AG09309 (cell line): ENCODE measurements at regions not wholly inside any gene's neighbourhood (a gene's known extent, or its start where the extent isn't known, plus 50 kb on each side); places are given as distances from the start of the nearest gene placed in this dataset.

Experiments used
- DNase-seq: peaks from one replicate; pipeline ENCODE4 v3.0.0-alpha.2; 2010; ENCODE audit warnings: low read depth
- H3K4me3 ChIP-seq: 2 replicates; pipeline ENCODE4 v1.5.1; 2011; ENCODE audit warnings: mild to moderate bottlenecking, low read depth, low read length, moderate library complexity; ENCODE audit not compliant: control insufficient read depth
- CTCF ChIP-seq: IDR thresholded peaks from 2 replicates; pipeline ENCODE4 v1.5.1; 2011; ENCODE audit warnings: mild to moderate bottlenecking, low read depth, low read length, inconsistent platforms; ENCODE audit not compliant: insufficient read depth, control insufficient read depth; ENCODE audit errors: missing control alignments

GRCh38 chrX:96447161-96447560 lies 237.5 kb upstream of the DIAPH2 start:
- no peak for TF ChIP-seq CTCF
- no peak for DNase-seq

GRCh38 chrX:96449191-96449590 lies 235.5 kb upstream of the DIAPH2 start:
- DNase-seq: no peak
- TF ChIP-seq CTCF: no peak

More at GRCh38 chrX:96447161-96447560, 237.5 kb upstream of the DIAPH2 start:
- H3K4me3 ChIP-seq: no peak overlapping the region

GRCh38 chrX:96449896-96450295 lies 234.7 kb upstream of the DIAPH2 start:
- no peak for DNase-seq
- no peak overlapping the region for H3K4me3 ChIP-seq
- TF ChIP-seq CTCF: no peak

More at GRCh38 chrX:96449191-96449590, 235.5 kb upstream of the DIAPH2 start:
- no peak overlapping the region for H3K4me3 ChIP-seq

- no peak overlapping the region for H3K4me3 ChIP-seq
- no peak for TF ChIP-seq CTCF
- no peak for DNase-seq
These were observed 231.5 kb upstream of the DIAPH2 start for GRCh38 chrX:96453139-96453538.

GRCh38 chrX:96455078-96455477 lies 229.6 kb upstream of the DIAPH2 start:
- H3K4me3 ChIP-seq: no peak overlapping the region
- DNase-seq: no peak
- no peak for TF ChIP-seq CTCF

- no peak overlapping the region for H3K4me3 ChIP-seq
- no peak for DNase-seq
- TF ChIP-seq CTCF: no peak
These were observed 219.6 kb upstream of the DIAPH2 start for GRCh38 chrX:96464880-96465558.

- no peak for DNase-seq
- no peak for TF ChIP-seq CTCF
- H3K4me3 ChIP-seq: no peak overlapping the region
These were observed 210.5 kb upstream of the DIAPH2 start for GRCh38 chrX:96474029-96474740.
